Activated CD4-positive, alpha-beta T cell treated with anti-CD3 and anti-CD28 coated beads, Interleukin-2, amount 50 U/mL, for 4 hours (primary cell): ENCODE measurements at regions not wholly inside any gene's neighbourhood (a gene's known extent, or its start where the extent isn't known, plus 50 kb on each side); places are given as distances from the start of the nearest gene placed in this dataset.
"Not testable (repeated sequence)": the region's sequence is repeated elsewhere in the genome, so short reads cannot be mapped to it uniquely, and the experiment has no call there.

ENCODE experiments used
- DNase-seq, 2 experiments: peaks; one replicate each; pipeline ENCODE4 v3.0.0-alpha.2; 2020

DNA sequence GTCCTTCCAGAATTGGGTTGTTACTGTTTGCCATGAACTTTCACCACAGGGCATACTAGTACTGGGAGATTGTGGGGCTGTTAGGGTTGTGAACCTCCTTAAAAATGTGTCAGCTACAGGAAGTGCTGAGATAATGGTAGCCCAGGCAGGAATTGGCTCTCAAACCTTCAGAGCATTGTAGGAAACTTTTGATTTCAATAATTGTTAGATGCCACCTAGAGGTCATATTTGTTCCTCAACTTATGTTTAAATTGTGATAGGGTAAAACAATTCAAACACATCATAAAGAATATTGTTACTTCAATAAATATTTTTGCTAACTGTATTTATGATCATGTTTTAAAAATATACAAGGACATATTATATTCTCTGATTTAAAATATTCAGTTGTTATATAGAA is 594.6 kb downstream of the ADCYAP1 start:
- no peak for DNase-seq

DNA sequence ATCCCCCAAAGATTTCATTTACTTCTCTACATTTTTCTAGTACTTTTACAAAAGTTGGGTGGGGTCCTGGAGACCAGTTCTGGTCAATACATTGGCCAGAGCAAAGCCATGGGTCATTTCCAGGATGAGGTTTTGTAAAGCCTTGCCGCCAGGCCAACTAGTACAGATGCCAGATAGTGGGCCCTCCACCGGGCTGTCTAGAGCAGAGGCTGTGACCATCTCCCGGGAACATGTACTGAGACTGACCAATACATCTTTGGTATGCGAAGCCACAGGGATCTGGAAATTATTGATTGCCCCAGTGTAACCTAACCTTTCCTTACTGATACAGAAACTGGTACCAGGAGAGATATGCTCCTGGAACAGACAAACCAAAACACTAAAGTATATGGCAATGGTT is 599.2 kb downstream of the ADCYAP1 start:
- no peak for DNase-seq

DNA sequence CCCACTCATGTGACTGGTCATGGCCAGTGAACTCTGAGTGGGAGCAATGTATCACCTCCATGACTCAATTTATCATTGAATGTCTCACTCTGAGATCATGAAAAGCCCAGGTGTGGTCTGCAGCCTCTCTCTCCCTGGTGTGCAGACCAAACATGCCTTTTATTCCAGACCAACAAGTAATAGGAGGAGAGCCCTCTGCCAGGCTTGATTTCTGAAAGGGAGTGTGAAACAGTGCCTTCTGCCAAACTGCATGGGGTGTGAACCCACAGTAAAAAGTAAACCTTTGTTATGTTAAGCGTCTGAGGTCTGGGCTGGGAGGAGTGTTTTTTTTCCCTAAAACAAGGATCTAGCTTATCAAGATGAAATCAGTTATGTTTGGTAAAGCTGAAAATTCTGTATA is 601.2 kb downstream of the ADCYAP1 start:
- no peak for DNase-seq

DNA sequence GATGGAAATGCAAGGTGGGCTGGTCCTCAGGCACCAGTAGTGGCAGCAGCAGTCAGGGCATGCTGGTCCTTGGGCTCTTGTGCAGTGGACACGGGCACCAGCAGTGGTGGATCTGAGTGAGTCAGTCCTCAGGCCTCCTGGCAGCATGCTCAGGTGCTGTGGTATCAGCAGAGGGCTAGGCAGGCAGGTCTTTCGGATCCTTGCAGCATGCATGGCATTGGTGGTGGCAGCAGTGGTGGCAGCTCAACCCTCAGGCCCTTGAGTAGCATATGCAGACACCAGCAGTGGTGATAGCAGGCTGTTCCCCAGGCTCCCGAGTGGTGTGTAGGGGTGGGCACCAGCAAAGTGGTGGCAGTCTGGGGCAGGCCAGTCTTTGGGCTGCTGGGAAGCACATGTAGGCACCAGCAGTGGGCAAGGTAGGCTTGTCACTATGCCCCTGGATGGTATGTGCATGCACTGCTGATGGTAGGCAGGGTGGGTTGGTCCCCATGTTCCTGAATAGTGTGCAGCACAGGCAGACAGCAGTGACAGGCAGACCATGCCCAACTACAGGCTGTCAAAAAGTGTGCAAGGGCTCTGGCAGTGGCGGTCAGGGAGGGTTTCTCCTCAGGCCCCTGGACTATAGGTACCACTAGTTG is 606.0 kb downstream of the ADCYAP1 start:
- no peak for DNase-seq

DNA sequence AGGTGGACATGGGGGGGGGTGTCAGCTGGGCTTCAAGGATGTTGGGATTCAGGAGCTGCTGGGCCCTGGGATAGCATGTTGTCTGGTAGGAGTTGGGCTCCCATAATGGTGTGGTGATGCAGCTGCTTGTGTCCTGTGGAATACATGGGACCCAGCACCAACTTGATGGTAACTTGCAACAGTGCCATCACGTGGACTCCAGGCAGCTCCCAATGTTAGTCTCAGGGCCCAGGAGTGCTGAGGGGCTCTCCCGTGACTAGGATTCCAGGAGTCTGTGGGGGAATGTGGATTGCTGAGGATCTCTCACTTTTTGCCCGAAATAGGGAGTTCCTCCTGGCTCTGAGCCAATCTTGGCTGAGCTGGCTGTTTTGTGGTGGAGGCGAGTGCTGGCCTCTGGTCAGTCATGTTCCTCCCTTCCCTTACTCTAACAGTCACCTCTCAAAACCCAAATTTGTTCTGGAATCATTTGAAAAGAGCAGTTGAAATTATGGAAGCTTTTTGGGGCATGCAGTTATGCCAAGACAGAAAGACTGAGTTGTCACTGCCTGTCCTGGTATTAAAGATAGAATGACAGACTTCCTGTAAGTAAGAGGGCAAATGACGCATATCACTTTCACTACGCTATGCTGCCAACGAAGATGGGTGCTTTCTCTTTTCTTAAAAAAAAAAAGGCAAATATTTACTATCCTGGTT is 607.1 kb downstream of the ADCYAP1 start:
- DNase-seq: no peak

DNA sequence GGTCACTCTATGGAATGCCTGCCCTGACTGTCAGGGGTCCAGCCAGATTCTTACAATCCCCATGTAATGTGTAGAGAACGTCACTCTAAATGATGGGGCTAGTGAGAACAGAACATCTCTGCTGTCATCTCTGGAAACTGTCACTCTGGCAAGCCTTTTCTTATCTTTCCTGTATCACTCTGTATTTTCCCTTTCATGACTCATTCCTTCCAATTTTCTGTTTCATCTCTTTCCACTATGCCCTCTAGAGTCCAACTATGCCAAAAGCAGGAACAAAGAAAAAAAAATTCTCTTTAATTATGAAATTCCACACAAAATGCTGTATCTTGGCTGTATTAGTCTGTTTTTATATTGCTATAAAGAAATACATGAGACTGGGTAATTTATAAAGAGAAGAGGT is 608.8 kb downstream of the ADCYAP1 start:
- no peak for DNase-seq

DNA sequence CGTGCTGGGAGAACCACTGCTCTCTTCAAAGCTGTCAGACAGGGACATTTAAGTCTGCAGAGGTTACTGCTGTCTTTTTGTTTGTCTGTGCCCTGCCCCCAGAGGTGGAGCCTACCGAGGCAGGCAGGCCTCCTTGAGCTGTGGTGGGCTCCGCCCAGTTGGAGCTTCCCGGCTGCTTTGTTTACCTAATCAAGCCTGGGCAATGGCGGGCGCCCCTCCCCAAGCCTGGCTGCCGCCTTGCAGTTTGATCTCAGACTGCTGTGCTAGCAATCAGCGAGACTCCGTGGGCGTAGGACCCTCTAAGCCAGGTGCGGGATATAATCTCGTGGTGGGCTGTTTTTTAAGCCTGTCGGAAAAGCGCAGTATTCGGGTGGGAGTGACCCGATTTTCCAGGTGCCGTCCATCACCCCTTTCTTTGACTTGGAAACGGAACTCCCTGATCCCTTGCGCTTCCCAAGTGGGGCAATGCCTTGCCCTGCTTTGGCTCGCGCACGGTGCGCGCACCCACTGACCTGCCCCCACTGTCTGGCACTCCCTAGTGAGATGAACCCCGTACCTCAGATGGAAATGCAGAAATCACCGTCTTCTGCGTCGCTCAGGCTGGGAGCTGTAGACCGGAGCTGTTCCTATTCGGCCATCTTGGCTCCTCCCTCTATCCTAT is 617.0 kb downstream of the ADCYAP1 start:
- DNase-seq: not testable (repeated sequence)

DNA sequence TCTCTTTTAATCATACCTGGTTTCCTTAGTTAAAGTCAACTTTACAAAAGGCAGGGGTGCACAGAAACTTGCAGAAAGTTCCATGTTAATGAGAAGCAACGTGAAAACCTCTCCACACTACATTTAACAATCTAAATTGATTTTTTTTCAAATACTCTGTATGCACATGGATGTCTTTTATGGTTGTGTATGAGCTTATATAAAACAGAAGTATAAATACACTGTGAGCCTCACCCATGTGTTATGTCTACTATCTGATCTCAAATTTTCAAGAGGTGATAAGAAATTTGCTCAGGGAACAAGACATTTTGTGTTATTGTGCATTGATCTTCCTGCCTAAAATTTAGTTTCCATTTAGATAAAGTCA is 617.6 kb downstream of the ADCYAP1 start:
- DNase-seq: no peak

DNA sequence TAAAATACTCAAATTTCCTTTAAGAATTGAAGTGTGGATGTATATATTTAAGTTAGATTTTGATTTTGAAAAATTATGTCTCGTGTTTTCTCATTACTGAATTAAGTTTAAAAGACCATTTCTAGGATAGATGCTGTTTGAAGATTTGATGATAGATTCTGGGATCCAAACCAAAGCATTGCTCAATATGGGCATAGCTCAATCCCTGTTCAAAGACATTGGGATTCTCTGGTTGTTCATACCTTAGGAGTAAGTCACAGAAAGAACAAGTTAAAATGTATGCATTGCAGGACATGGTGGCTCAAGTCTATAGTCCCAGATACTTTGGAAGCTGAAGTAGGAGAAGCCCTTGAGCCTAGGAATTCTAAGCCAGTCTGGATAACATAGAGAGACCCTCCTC is 622.3 kb downstream of the ADCYAP1 start:
- DNase-seq: no peak

DNA sequence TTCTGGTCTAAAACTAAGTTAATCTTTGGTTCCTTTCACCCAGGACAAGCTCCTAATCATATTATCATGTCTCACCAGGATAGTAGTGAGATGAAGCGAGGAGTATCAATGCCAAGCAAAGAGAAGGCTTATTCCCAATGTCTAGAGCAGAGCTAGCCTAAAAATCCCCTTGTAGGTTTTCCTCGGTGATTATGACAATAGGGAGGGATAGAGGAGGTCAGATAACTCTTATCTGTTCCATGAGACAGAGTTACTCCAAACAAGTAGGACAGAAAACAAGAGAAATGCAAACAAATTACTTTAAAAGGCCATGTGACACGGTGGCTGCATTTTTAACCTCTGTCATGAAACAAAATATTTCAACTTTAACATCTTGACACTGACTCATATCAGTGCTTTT is 623.1 kb downstream of the ADCYAP1 start:
- no peak for DNase-seq

DNA sequence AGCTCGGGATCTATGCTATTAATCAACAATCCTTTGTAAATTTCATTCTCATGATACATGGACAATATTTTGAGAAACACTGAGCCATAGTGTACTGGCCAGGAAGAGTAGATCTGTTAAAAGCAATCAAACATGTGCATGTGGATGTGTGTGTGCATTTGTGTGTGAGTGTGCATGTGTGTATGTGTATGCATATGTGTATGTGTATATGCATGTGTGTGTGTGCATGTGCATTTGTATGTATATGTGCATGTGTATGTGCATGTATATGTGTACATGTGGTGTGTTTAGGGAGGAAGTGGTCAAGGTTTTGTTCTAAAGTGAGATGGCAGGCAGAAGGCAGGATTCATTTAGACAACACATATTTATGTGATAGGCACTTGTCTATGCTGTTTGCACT is 623.8 kb downstream of the ADCYAP1 start:
- DNase-seq: no peak

DNA sequence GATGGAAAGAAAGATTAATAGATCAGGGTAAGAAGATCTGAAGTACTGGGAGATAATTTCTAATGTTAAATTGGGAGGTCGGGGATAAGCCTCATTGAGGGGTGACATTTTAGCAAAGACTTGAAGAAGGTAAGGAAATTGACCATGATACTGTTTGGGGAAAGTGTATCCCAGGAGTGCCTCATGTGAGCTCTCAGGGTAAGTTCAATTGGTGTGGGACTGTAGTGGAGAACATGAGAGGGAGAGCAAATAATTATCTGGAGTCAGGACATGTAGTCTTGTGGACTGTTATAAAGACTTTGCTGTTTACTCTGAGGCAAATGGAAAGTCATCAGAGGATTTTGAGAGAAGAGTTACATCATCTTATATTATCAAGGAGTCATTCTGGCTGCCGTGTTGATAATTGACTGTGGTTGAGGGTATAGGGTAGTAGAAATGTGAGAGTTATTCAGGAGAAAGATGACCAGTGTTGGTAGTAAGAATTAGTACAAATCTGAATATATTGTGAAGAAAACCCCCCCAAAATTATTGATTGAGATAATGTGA is 624.4 kb downstream of the ADCYAP1 start:
- DNase-seq: no peak

DNA sequence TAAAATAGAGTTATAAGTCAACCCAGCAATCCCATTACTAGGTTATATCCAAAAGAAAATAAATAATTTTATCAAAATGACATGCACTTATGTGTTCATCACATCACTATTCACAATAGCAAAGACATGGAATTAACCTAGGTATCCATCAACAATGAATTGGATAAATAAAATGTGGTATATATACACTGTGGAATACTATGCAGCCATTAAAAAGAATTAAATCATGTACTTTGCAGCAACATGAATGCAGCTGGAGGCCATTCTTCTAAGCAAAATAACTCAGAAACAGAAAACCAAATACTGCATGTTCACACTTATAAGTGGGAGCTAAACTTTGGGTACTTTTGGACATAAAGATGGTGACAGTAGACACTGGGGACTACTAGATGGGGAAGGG is 626.0 kb downstream of the ADCYAP1 start:
- DNase-seq: no peak

DNA sequence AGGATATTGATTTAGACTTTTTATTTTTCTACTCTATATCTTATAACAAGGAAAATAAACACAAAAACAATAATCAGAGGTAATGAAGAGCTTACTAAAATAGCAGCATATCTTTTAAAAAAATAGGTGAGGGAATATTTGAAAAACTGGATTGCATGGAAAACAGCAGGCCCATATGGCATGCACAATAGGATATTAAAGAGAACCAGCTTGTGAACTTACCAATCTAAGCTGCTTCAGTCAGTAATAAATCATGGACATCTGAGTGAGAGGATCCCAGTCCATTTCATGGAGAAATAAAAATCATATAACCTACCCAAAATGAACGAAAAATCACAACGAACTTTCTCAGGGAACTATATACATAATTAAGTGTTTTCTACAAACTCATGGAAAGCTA is 634.6 kb downstream of the ADCYAP1 start:
- DNase-seq: no peak

DNA sequence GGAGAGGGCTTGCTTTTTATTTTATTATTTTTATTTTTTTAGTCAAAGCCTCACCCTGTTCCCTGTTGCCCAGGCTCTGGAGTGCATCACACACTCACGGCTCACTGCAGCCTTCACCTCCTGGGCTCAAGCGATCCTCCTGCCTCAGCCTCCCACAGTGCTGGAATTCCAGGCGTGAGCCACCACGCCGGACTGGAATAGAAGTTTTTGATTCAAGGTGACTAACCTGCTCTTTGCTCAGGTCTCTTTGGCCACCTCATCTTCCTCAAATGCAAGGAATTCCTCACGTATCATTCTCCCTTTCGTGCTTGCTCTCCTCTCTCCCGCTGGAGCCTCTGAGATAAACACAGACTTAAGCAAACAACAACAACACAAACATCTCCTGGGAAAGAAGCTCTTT is 636.8 kb downstream of the ADCYAP1 start:
- DNase-seq: no peak

DNA sequence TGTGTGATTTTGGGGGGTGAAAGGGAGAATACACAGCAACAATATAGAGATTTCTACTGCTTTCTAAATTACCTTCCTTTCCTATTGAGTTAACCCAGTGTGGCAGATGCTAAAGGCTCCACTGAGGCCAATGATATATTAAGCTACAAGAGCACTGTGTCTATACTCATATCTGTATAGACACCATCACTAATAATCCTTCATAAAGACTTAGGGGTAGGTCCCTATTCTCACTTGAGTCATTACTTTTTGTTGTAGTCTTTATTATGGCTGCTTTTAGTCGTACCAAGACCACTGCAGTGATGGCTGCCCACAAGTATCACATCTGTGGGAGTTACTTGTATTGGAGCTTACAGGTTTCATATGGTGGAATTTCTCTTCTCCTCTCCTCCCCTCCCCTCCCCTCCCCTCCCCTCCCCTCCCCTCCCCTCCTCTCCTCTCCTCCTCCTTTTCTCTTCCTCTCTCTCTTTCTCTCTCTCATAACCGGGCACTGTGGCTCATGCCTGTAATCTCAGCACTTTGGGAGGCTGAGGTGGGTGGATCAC is 637.6 kb downstream of the ADCYAP1 start:
- DNase-seq: no peak

DNA sequence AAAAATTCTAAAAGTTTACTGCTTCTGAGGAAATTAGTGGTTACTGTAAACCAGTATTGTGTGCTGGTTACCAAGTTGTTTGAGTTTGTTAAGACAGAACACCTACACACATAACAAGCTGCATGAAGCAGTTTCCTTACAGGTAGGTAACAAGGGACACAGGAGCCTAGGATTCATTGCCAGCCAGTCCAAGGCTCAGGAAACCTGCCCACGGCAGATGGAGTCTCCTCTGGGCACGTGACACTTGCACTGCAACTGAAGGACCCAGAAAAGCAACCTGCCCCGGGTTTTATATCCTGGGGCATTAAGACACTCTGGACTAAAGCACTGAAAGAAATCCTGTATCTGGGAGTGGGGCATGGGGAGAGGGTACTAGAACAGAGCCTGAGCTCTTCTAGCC is 639.3 kb downstream of the ADCYAP1 start:
- no peak for DNase-seq

DNA sequence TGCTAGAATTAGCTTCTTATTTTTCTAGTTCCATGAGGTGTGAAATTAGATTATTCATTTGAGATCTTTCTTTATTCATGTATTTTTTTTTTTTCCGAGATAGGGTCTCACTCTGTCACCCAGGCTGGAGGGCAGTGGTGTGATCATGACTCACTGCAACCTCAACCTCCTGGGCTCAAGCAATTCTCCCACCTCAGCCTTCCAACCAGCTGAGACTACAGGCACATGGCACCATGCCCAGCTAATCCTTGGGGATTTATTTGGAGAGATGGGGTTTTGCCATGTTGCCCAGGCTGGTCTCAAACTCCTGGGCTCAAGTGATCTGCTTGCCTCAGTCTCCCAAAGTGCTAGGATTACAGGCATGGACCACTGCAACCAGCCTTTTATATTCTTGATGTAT is 653.0 kb downstream of the ADCYAP1 start:
- DNase-seq: not testable (repeated sequence)

DNA sequence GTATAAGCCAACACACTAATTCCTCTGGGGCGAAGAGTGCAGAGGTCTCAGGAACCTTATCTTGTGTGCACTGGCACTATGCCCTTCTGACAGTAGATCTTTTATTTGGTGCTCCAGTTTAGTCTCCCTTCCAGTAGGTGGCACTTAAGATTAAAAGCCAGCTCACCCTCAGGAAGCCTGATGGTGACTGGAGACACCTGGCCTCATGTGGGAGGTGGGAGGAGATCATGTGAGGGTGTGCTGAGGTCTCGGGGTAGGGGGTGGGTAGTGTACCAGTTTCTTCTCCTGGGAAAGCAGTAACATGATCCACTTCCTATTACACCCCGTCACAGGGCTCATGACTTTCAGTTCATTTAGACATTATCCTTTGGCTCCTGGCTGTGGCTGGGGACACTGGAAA is 654.9 kb downstream of the ADCYAP1 start:
- no peak for DNase-seq

DNA sequence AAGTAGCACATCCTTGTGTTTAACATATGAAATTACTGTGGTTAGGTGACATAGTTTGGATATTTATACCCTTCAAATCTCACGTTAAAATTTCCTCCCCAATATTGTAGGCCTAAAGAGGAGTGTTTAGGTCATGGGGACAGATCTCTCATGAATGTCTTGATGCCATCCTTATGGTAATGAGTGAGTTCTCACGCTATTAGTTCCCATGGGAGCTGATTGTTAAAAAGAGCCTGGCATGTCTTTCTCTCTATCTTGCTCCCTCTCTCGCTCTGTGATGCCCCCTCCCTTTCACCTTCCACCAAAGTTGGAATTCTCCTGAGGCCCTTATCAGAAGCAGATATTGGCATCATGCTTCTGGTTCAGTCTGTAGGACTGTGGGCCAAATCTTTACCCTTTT is 660.1 kb downstream of the ADCYAP1 start:
- no peak for DNase-seq

DNA sequence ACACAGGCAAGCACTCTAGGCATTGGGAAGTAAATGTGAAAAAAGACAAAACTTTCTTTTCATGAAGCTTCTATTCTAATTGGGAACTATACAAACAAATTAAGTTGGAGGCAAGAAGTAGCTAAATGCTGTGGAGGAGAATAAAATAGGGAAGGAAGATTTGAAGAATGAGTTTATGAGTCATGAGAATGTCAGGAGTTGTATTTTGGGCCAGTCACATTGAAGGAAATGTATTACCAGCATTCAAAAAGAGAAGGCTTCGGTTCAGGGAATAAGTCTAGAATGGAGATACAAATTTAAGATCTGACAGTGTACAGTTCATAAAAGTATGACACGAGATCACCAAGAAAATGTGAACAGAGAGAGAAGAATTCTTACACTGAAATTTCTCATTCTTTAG is 666.5 kb downstream of the ADCYAP1 start:
- no peak for DNase-seq

DNA sequence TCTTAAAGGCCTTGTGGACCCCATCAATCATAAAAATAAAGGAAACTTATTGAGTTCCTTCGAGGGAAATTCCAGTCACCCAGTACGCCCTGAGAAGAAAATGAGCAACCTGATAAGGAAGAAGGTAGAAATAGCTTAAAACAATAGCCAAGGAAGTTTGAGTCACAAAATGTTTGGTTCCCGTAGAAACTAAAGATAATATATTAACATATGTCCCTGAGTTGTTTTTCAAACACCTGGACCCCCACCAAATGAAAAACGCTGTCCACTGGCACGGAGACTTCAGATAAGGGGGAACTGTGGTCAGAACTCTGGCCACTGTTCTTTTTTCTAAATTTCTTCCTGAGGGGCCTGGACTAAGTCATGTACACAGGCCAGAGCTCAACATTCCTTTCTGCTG is 669.1 kb downstream of the ADCYAP1 start:
- DNase-seq: no peak

DNA sequence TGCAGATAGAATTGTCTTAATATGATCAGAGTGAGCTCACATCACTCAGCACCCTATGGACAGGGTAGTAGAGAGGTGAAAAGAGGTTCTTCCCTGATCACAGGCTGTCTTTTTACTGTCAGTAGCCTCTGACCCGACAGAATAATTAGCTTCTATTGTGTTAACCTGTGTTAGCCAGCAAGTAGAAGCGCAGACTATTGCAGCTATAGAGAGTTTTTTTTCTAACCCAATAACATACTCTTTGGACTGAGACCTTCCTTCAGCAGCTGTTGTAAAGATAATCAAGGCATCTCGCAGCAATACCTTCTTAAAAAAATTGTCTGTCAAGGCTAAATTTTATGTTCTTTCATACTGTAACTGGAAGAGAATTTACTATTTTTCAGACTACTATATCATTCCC is 670.4 kb downstream of the ADCYAP1 start:
- DNase-seq: no peak

DNA sequence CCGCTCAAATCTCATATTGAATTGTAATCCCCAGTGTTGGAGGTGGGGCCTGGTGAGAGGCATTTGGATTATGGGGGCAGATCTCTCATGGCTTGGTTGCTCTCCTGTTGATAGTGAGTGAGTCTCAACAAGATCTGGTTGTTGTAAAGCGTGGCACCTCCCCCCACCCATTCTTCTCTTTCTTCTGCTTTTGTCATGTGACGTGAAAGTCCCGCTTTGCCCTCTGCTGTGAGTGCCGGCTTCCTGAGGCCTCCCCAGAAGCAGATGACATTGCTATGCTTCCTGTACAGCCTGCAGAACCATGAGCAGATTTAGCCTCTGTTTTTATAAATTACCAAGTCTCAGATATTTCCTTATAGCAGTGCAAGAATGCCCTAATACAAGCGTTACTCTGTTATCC is 673.8 kb downstream of the ADCYAP1 start:
- DNase-seq: no peak
